Glomerular visceral epithelial cell (primary cell): ENCODE measurements at regions not wholly inside any gene's neighbourhood (a gene's known extent, or its start where the extent isn't known, plus 50 kb on each side); places are given as distances from the start of the nearest gene placed in this dataset.

ENCODE experiments used
- DNase-seq: peaks from one replicate; pipeline ENCODE4 v3.0.0-alpha.2; 2016; ENCODE audit errors: extremely low spot score

- DNase-seq: no peak
These were observed 142.0 kb downstream of the PTPN20 start for GRCh38 chr10:47053081-47053798.

GRCh38 chr10:47054974-47055373 lies 143.7 kb downstream of the PTPN20 start:
- DNase-seq: no peak

- DNase-seq: no peak
These were observed 144.4 kb downstream of the PTPN20 start for GRCh38 chr10:47055386-47056246.

GRCh38 chr10:47056247-47056510 lies 145.0 kb downstream of the PTPN20 start:
- no peak for DNase-seq

- DNase-seq: no peak
These were observed 146.2 kb downstream of the PTPN20 start for GRCh38 chr10:47057471-47057870.

- no peak for DNase-seq
These were observed 146.9 kb downstream of the PTPN20 start for GRCh38 chr10:47058032-47058702.

- DNase-seq: no peak
These were observed 147.7 kb downstream of the PTPN20 start for GRCh38 chr10:47058961-47059391.

GRCh38 chr10:47059606-47060311 lies 148.5 kb downstream of the PTPN20 start:
- DNase-seq: no peak

GRCh38 chr10:47060356-47060755 lies 149.1 kb downstream of the PTPN20 start:
- DNase-seq: no peak

GRCh38 chr10:47060993-47061500 lies 149.8 kb downstream of the PTPN20 start:
- no peak for DNase-seq

- no peak for DNase-seq
These were observed 150.5 kb downstream of the PTPN20 start for GRCh38 chr10:47061776-47062175.

GRCh38 chr10:47062441-47063200 lies 151.4 kb downstream of the PTPN20 start:
- DNase-seq: no peak

GRCh38 chr10:47063858-47064257 lies 152.6 kb downstream of the PTPN20 start:
- no peak for DNase-seq

- DNase-seq: no peak
These were observed 154.7 kb downstream of the PTPN20 start for GRCh38 chr10:47065903-47066302.

- no peak for DNase-seq
These were observed 157.0 kb downstream of the PTPN20 start for GRCh38 chr10:47067949-47068940.

- no peak for DNase-seq
These were observed 159.3 kb downstream of the PTPN20 start for GRCh38 chr10:47070541-47070940.

GRCh38 chr10:47071891-47072290 lies 160.7 kb downstream of the PTPN20 start:
- DNase-seq: no peak

GRCh38 chr10:47073967-47074366 lies 162.7 kb downstream of the PTPN20 start:
- no peak for DNase-seq

GRCh38 chr10:47076949-47077361 lies 165.7 kb downstream of the PTPN20 start:
- DNase-seq: no peak

GRCh38 chr10:47077386-47077785 lies 166.2 kb downstream of the PTPN20 start:
- DNase-seq: no peak
